Vagina (tissue), 2 donors: ENCODE measurements at regions not wholly inside any gene's neighbourhood (a gene's known extent, or its start where the extent isn't known, plus 50 kb on each side); places are given as distances from the start of the nearest gene placed in this dataset.

Experiments used
- POLR2A ChIP-seq, 2 donors: fragments of 450-650 bp; IDR thresholded peaks; one replicate each; pipeline ENCODE4 v1.6.1; 2017; ENCODE audit warnings: antibody characterized with exemption in 2 of 2, mild to moderate bottlenecking in 2 of 2, moderate library complexity in 2 of 2
- POLR2AphosphoS5 ChIP-seq, 2 donors: sonication (generic); formaldehyde crosslinking; IDR thresholded peaks; one replicate each; pipeline ENCODE4 v1.9.0; 2017; ENCODE audit warnings: antibody characterized with exemption in 2 of 2, mild to moderate bottlenecking in 2 of 2, low read depth in 1 of 2; ENCODE audit not compliant: insufficient read depth in 1 of 2
- TF ChIP-seq, protein P1 (sequence below), 3 experiments: fragments of 450-650 bp in 2 of 3; fragments of 200-600 bp in 1 of 3; sonication (generic) in 1 of 3; IDR thresholded peaks; one replicate each; pipeline ENCODE4 v1.5.1; 2017 to 2019; ENCODE audit warnings: antibody characterized with exemption in 3 of 3, mild to moderate bottlenecking in 2 of 3, moderate library complexity in 2 of 3

DNA sequence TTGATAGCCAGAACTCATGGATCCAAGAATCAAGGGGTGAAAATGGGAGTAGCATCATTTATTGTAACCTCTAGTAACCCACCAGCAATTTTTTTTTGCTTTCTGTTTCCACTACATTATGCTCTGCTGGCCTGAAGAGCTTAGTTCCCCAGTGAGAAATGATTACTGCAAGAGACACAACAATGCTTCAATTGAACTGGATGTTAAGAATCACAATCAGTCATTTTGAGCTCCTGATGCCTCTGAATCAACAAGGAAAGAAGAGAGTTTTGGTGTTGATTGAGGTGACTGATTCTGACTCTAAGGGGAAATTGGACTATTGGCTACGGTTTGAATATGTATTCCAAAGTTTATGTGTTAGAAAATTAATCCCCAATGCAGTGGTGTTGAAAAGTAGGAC, 1084.4 kb downstream of the SLITRK1 start:
- TF ChIP-seq, protein P1, sequence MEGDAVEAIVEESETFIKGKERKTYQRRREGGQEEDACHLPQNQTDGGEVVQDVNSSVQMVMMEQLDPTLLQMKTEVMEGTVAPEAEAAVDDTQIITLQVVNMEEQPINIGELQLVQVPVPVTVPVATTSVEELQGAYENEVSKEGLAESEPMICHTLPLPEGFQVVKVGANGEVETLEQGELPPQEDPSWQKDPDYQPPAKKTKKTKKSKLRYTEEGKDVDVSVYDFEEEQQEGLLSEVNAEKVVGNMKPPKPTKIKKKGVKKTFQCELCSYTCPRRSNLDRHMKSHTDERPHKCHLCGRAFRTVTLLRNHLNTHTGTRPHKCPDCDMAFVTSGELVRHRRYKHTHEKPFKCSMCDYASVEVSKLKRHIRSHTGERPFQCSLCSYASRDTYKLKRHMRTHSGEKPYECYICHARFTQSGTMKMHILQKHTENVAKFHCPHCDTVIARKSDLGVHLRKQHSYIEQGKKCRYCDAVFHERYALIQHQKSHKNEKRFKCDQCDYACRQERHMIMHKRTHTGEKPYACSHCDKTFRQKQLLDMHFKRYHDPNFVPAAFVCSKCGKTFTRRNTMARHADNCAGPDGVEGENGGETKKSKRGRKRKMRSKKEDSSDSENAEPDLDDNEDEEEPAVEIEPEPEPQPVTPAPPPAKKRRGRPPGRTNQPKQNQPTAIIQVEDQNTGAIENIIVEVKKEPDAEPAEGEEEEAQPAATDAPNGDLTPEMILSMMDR (IDR thresholded peaks at IDR 0.05), result no peak
- no peak for TF ChIP-seq POLR2A (IDR thresholded peaks at IDR 0.05)
- TF ChIP-seq POLR2AphosphoS5 (IDR thresholded peaks at IDR 0.05; ENCODE audit: insufficient read depth in 1 of 2, low read depth in 1 of 2), result no peak
